Esophagus muscularis mucosa (tissue), 4 donors: ENCODE measurements at regions not wholly inside any gene's neighbourhood (a gene's known extent, or its start where the extent isn't known, plus 50 kb on each side); places are given as distances from the start of the nearest gene placed in this dataset.
"Not testable (repeated sequence)": the region's sequence is repeated elsewhere in the genome, so short reads cannot be mapped to it uniquely, and the experiment has no call there.

Source experiments
- DNase-seq: peaks from one replicate; pipeline ENCODE4 v3.0.0-alpha.2; 2017; ENCODE audit errors: extremely low spot score
- H3K27ac ChIP-seq, 4 donors: fragments of 200-600 bp; sonication (generic); replicated peaks in 1 of 4; 1 replicate in 3 of 4; 2 replicates in 1 of 4; pipeline ENCODE4 v1.5.1; 2016 to 2019; ENCODE audit warnings: mild to moderate bottlenecking in 1 of 4
- H3K27me3 ChIP-seq, 4 donors: fragments of 200-600 bp; sonication (generic); one replicate each; pipeline versions ENCODE4 v1.5.1 to v1.6.0; 2016 to 2019
- H3K36me3 ChIP-seq, 4 donors: fragments of 200-600 bp; sonication (generic); one replicate each; pipeline ENCODE4 v1.5.1; 2016 to 2019
- H3K4me1 ChIP-seq, 4 donors: fragments of 200-600 bp; sonication (generic); one replicate each; pipeline ENCODE4 v1.5.1; 2016 to 2019
- H3K4me3 ChIP-seq, 4 donors: fragments of 200-600 bp; sonication (generic); 1 replicate in 2 of 4; 2 replicates in 2 of 4; pipeline ENCODE4 v1.5.1; 2016 to 2019; ENCODE audit warnings: mild to moderate bottlenecking in 4 of 4, moderate library complexity in 1 of 4
- H3K9me3 ChIP-seq, 4 donors: fragments of 200-600 bp; sonication (generic); 1 replicate in 3 of 4; 2 replicates in 1 of 4; pipeline ENCODE4 v1.5.1; 2016 to 2019
- EP300 ChIP-seq: sonication (generic); formaldehyde crosslinking; IDR thresholded peaks from one replicate; pipeline ENCODE4 v1.6.1; 2017; ENCODE audit warnings: antibody characterized with exemption
- POLR2A ChIP-seq: fragments of 450-650 bp; IDR thresholded peaks from one replicate; pipeline ENCODE4 v1.6.1; 2017; ENCODE audit warnings: antibody characterized with exemption, moderate library complexity, mild to moderate bottlenecking, low read depth
- POLR2AphosphoS5 ChIP-seq, 2 donors: sonication (generic); formaldehyde crosslinking; IDR thresholded peaks; one replicate each; pipeline ENCODE4 v1.6.1; 2017; ENCODE audit warnings: antibody characterized with exemption in 2 of 2
- WGBS: methylation state at CpG from one replicate; pipeline ENCODE4 v1.1.5; 2018; 5-methylcytosine and 5-hydroxymethylcytosine counted together
- intact Hi-C: fragments of 100-400 bp; cut with DNase I; formaldehyde crosslinking; loops from one replicate; pipeline ENCODE4 v1.15.1; 2023
- TF ChIP-seq, protein P1 (sequence below), 3 experiments: fragments of 200-600 bp in 2 of 3; fragments of 450-650 bp in 1 of 3; sonication (generic) in 2 of 3; IDR thresholded peaks; one replicate each; pipeline ENCODE4 v1.5.1; 2017 to 2019; ENCODE audit warnings: antibody characterized with exemption in 3 of 3, mild to moderate bottlenecking in 2 of 3, moderate library complexity in 1 of 3

GRCh38 chr1:70499695-70500094 lies 88.6 kb downstream of the CTH start:
- Histone ChIP-seq H3K36me3 (no peaks in the 10 kb centered on the region), H3K27me3 (no peaks in the 10 kb centered on the region), H3K27ac (no peak overlapping the region), H3K4me1 (peaks cover 0 to 11% (median 5%) of the 10 kb centered on the region in 4 donors), H3K4me3 (no peak overlapping the region), H3K9me3 (no peaks in the 10 kb centered on the region)
- DNase-seq: no peak
- intact Hi-C loops: no loop called here
- TF ChIP-seq POLR2AphosphoS5 (IDR thresholded peaks at IDR 0.05): no peak
- TF ChIP-seq, protein P1, sequence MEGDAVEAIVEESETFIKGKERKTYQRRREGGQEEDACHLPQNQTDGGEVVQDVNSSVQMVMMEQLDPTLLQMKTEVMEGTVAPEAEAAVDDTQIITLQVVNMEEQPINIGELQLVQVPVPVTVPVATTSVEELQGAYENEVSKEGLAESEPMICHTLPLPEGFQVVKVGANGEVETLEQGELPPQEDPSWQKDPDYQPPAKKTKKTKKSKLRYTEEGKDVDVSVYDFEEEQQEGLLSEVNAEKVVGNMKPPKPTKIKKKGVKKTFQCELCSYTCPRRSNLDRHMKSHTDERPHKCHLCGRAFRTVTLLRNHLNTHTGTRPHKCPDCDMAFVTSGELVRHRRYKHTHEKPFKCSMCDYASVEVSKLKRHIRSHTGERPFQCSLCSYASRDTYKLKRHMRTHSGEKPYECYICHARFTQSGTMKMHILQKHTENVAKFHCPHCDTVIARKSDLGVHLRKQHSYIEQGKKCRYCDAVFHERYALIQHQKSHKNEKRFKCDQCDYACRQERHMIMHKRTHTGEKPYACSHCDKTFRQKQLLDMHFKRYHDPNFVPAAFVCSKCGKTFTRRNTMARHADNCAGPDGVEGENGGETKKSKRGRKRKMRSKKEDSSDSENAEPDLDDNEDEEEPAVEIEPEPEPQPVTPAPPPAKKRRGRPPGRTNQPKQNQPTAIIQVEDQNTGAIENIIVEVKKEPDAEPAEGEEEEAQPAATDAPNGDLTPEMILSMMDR (IDR thresholded peaks at IDR 0.05): no peak
- TF ChIP-seq EP300: no peak
- TF ChIP-seq POLR2A: no peak
- WGBS: 64% methylated on average over 1 of the region's 1 CpG

DNA sequence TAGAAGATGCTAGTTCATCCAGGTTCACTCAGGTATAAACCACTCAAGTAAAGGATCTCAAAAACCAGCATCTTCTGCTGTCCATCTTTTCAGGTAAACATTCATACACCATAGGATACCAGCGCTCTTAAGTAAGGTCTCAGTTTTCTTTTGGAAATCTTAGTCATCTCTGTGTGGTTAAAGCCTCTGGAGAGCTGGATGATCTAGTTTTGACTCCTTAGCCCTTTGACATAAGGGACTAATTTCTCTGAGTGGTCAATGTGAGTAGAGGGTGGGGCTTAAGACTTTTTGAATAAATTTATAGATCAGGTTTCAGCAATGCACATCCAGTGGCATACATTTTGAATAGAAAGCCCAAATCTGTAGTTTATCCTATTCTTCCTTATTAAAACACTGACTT lies 92.3 kb downstream of the CTH start:
- no peaks in the 10 kb centered on the region for H3K9me3 ChIP-seq
- WGBS: 83% methylated on average over 1 of the region's 1 CpG
- H3K27me3 ChIP-seq: no peaks in the 10 kb centered on the region
- H3K4me1 ChIP-seq: peaks cover 0 to 9% (median 8%) of the 10 kb centered on the region in 4 donors
- H3K27ac ChIP-seq: no peak overlapping the region
- DNase-seq: no peak
- no peak overlapping the region for H3K4me3 ChIP-seq
- TF ChIP-seq EP300: no peak
- H3K36me3 ChIP-seq: no peaks in the 10 kb centered on the region
- intact Hi-C loops: no loop called here

GRCh38 chr1:70504176-70504820 lies 93.2 kb downstream of the CTH start:
- no peaks in the 10 kb centered on the region for H3K27me3 ChIP-seq
- no peak overlapping the region for H3K4me3 ChIP-seq
- no peak overlapping the region for H3K27ac ChIP-seq
- intact Hi-C loops: no loop called here
- TF ChIP-seq, protein P1 (IDR thresholded peaks at IDR 0.05): no peak
- TF ChIP-seq POLR2AphosphoS5 (IDR thresholded peaks at IDR 0.05): no peak
- no peak for TF ChIP-seq EP300
- TF ChIP-seq POLR2A: no peak
- peaks cover 0 to 10% (median 8%) of the 10 kb centered on the region in 4 donors for H3K4me1 ChIP-seq
- no peaks in the 10 kb centered on the region for H3K36me3 ChIP-seq
- no peaks in the 10 kb centered on the region for H3K9me3 ChIP-seq
- 90% methylated on average over 7 of the region's 7 CpGs for WGBS
- DNase-seq: no peak

- Histone ChIP-seq H3K9me3 (no peaks in the 10 kb centered on the region), H3K4me1 (peaks cover 0 to 15% (median 9%) of the 10 kb centered on the region in 4 donors), H3K27ac (no peak overlapping the region), H3K27me3 (no peaks in the 10 kb centered on the region), H3K36me3 (no peaks in the 10 kb centered on the region), H3K4me3 (no peak overlapping the region)
- WGBS: 23% methylated on average over 2 of the region's 2 CpGs
- DNase-seq: no peak
- TF ChIP-seq POLR2A (no peak), POLR2AphosphoS5 (IDR thresholded peaks at IDR 0.05) (no peak), EP300 (no peak)
- TF ChIP-seq, protein P1 (IDR thresholded peaks at IDR 0.05): no peak
- intact Hi-C loops: loop anchor here (5.0 kb wide), 1 partner anchor 373 kb away; no protein-coding TSS in a partner anchor
Measured at GRCh38 chr1:70504821-70505193, 93.7 kb downstream of the CTH start.

DNA sequence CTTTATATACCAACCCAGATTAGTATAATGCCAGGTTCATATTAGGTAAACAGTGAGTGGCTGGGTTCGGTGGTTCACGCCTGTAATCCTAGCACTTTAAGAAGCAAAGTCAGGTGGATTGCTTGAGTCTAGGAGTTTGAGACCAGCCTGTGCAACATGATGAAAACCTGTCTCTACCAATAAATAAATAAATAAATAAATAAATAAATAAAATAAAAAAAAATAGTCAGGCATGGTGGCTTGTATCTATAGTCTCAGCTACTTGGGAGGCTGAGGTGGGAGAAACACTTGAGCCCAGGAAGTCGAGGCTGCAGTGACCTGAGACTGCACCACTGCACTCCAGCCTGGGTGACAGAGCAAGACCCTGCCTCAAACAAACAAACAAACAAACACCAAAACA lies 96.9 kb downstream of the CTH start:
- H3K4me1 ChIP-seq: peaks cover 0 to 18% (median 10%) of the 10 kb centered on the region in 4 donors
- not testable (repeated sequence) for H3K27me3 ChIP-seq, DNase-seq, H3K36me3 ChIP-seq, H3K27ac ChIP-seq, H3K9me3 ChIP-seq, H3K4me3 ChIP-seq
- 96% methylated on average over 3 of the region's 3 CpGs for WGBS
- intact Hi-C loops: loop anchor here (5.0 kb wide), 1 partner anchor 376 kb away; no protein-coding TSS in a partner anchor
